ENCODE measurements at regions not wholly inside any gene's neighbourhood (a gene's known extent, or its start where the extent isn't known, plus 50 kb on each side); places are given as distances from the start of the nearest gene placed in this dataset.

DNA sequence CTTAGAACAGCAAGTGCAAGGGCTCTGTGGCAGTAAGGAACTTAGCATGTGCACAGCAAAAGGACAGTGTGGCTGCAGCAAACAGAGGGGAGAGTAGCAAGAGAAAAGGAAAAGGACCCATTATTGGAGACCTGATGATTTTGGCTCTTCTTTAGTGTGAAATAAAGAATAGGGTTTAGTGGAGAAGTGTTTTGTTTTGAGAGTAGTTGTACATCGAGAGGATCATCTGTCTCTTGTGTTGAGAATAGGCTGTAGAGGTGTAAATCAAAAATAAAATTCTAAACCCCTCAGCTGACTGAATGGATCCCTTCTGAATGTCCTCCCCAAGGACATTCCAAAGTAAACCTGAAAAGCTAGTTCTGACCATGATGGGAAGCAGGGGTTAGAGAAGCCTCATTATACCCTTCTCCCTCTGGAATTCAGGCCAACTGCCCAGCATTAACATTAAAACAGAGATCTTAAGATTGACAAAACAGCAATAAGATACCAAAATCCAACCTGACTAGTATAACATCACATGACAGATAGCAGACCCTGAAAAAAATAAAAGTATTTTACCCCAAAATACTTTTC is 73.6 kb upstream of the OBI1 start:
- no peaks in the 10 kb centered on the region for H3K79me1 ChIP-seq (ENCODE audit: low read length)
- no peak overlapping the region for H4K5ac ChIP-seq (ENCODE audit: low read length)
- H3K27me3 ChIP-seq (ENCODE audit: insufficient read depth, low read length, poor library complexity) = no peaks in the 10 kb centered on the region
- no peak overlapping the region for H3K23ac ChIP-seq (ENCODE audit: low read length)
- no peak overlapping the region for H3K4me3 ChIP-seq (ENCODE audit: low read length)
- H2BK120ac ChIP-seq (ENCODE audit: low read depth, low read length) = no peak overlapping the region
- H3K18ac ChIP-seq (ENCODE audit: low read length) = no peak overlapping the region
- H2BK5ac ChIP-seq (ENCODE audit: low read length) = peak overlapping the region; percentile 49
- H3K27ac ChIP-seq (ENCODE audit: low read depth, low read length) = no peak overlapping the region
- no peak overlapping the region for H2AK5ac ChIP-seq (ENCODE audit: low read length)
- no peak overlapping the region for H4K8ac ChIP-seq (ENCODE audit: low read depth, low read length)
- H3K79me2 ChIP-seq (ENCODE audit: control insufficient read depth, insufficient read depth, low read length) = no peaks in the 10 kb centered on the region
- DNase-seq = peak; percentile 38
- H3K56ac ChIP-seq (ENCODE audit: low read length) = no peak overlapping the region
- H3K4me1 ChIP-seq (ENCODE audit: control insufficient read depth, low read depth, low read length) = no peaks in the 10 kb centered on the region
- no peak overlapping the region for H3K4me2 ChIP-seq (ENCODE audit: low read length)
- H3K9ac ChIP-seq (ENCODE audit: low read length) = no peak overlapping the region
- peak overlapping the region; percentile 79 for H3K4ac ChIP-seq (ENCODE audit: low read depth, low read length)
- H3K36me3 ChIP-seq (ENCODE audit: control insufficient read depth, insufficient read depth, low read length) = no peaks in the 10 kb centered on the region
- WGBS (ENCODE audit: extremely low coverage, insufficient coverage, low lambda C conversion rate) = 100% methylated on average over 1 of the region's 1 CpG
- no peak overlapping the region for H2BK15ac ChIP-seq (replicated peaks; ENCODE audit: low read depth)

DNA sequence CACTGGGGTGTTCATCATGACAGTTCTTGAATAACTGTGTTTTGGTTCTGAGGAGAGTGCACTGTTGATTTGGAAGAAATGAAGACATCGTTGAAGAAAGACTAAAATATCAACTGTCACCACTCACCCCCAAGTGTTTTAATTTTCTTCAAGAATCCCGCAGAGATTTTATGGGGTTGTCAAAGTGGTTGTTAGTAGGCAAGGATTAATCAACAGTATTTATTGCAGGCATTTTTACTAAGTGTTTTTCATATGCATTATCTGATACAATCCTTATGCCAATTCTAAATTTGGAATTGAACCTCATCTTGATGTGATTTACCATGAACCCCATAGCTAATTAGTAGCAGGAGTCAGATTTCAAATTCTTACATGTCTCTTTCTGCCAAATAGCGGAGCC is 63.7 kb upstream of the OBI1 start:
- no peak overlapping the region for H3K9ac ChIP-seq (ENCODE audit: low read length)
- H3K27me3 ChIP-seq (ENCODE audit: insufficient read depth, low read length, poor library complexity) = no peaks in the 10 kb centered on the region
- no peak overlapping the region for H2BK120ac ChIP-seq (ENCODE audit: low read depth, low read length)
- no peak overlapping the region for H4K5ac ChIP-seq (ENCODE audit: low read length)
- no peak overlapping the region for H3K23ac ChIP-seq (ENCODE audit: low read length)
- no peak overlapping the region for H3K27ac ChIP-seq (ENCODE audit: low read depth, low read length)
- no peak overlapping the region for H3K4ac ChIP-seq (ENCODE audit: low read depth, low read length)
- H3K4me3 ChIP-seq (ENCODE audit: low read length) = no peak overlapping the region
- H2BK15ac ChIP-seq (replicated peaks; ENCODE audit: low read depth) = no peak overlapping the region
- WGBS (ENCODE audit: extremely low coverage, insufficient coverage, low lambda C conversion rate) = no CpG with 5 or more reads among the region's 3 CpGs
- H3K79me2 ChIP-seq (ENCODE audit: control insufficient read depth, insufficient read depth, low read length) = no peaks in the 10 kb centered on the region
- H3K4me1 ChIP-seq (ENCODE audit: control insufficient read depth, low read depth, low read length) = peaks cover 4% of the 10 kb centered on the region
- H3K18ac ChIP-seq (ENCODE audit: low read length) = no peak overlapping the region
- H4K8ac ChIP-seq (ENCODE audit: low read depth, low read length) = no peak overlapping the region
- H3K36me3 ChIP-seq (ENCODE audit: control insufficient read depth, insufficient read depth, low read length) = no peaks in the 10 kb centered on the region
- H3K79me1 ChIP-seq (ENCODE audit: low read length) = no peaks in the 10 kb centered on the region
- no peak overlapping the region for H2AK5ac ChIP-seq (ENCODE audit: low read length)
- DNase-seq = no peak
- no peak overlapping the region for H3K4me2 ChIP-seq (ENCODE audit: low read length)
- peak overlapping the region; percentile 24 for H2BK5ac ChIP-seq (ENCODE audit: low read length)
- H3K56ac ChIP-seq (ENCODE audit: low read length) = no peak overlapping the region

DNA sequence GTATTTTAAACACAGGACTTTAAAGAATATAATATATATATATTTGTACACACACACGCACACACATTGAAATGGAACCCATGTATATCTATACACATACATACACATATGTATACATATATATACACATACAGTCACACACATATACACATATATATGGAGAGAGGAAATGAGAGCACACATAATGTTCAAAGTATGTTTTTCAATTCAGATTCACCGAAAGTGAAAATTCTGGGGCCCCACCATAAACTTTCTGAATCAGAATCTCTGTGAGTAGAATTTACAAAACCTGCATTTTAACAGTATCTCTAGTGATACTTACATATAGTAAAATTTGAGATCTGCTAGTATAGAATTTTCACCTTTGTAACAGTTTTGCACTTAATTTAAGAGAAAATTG is 60.4 kb upstream of the OBI1 start:
- Histone ChIP-seq H3K18ac (ENCODE audit: low read length) (no peak overlapping the region), H3K27me3 (ENCODE audit: insufficient read depth, low read length, poor library complexity) (no peaks in the 10 kb centered on the region), H3K79me1 (ENCODE audit: low read length) (no peaks in the 10 kb centered on the region), H2BK15ac (replicated peaks; ENCODE audit: low read depth) (no peak overlapping the region), H3K4me2 (ENCODE audit: low read length) (no peak overlapping the region), H3K23ac (ENCODE audit: low read length) (no peak overlapping the region), H4K5ac (ENCODE audit: low read length) (no peak overlapping the region), H2AK5ac (ENCODE audit: low read length) (no peak overlapping the region), H3K27ac (ENCODE audit: low read depth, low read length) (no peak overlapping the region), H4K8ac (ENCODE audit: low read depth, low read length) (no peak overlapping the region), H3K4me1 (ENCODE audit: control insufficient read depth, low read depth, low read length) (peaks cover 4% of the 10 kb centered on the region), H3K36me3 (ENCODE audit: control insufficient read depth, insufficient read depth, low read length) (no peaks in the 10 kb centered on the region), H3K56ac (ENCODE audit: low read length) (no peak overlapping the region), H3K4me3 (ENCODE audit: low read length) (no peak overlapping the region), H2BK120ac (ENCODE audit: low read depth, low read length) (no peak overlapping the region), H3K4ac (ENCODE audit: low read depth, low read length) (no peak overlapping the region), H2BK5ac (ENCODE audit: low read length) (no peak overlapping the region), H3K79me2 (ENCODE audit: control insufficient read depth, insufficient read depth, low read length) (no peaks in the 10 kb centered on the region), H3K9ac (ENCODE audit: low read length) (no peak overlapping the region)
- WGBS (ENCODE audit: extremely low coverage, insufficient coverage, low lambda C conversion rate) = no CpG with 5 or more reads among the region's 2 CpGs
- DNase-seq = no peak

DNA sequence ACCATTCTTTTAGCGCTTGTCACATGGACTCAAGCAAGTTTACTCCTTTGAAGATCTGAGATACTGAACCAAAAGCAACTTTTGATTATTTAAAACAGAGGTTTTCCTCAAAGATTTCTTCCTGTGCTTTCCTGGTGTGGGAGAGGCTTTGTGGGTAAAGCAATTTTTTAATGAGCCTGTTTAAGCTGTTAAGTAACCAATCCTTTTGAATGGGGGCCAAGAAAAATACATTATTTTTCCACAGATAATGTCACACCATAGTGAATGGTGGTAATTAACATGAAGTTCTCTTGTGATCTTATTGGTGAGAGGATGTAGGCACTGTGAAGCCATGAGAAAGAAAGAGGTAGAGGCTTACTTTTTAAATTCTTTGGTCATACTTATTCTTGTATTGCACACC is 55.8 kb upstream of the OBI1 start:
- no peaks in the 10 kb centered on the region for H3K79me2 ChIP-seq (ENCODE audit: control insufficient read depth, insufficient read depth, low read length)
- H3K4me1 ChIP-seq (ENCODE audit: control insufficient read depth, low read depth, low read length) = no peaks in the 10 kb centered on the region
- H4K5ac ChIP-seq (ENCODE audit: low read length) = no peak overlapping the region
- DNase-seq = no peak
- H3K4ac ChIP-seq (ENCODE audit: low read depth, low read length) = no peak overlapping the region
- no peak overlapping the region for H2BK15ac ChIP-seq (replicated peaks; ENCODE audit: low read depth)
- no peak overlapping the region for H3K9ac ChIP-seq (ENCODE audit: low read length)
- H4K8ac ChIP-seq (ENCODE audit: low read depth, low read length) = no peak overlapping the region
- no peak overlapping the region for H3K27ac ChIP-seq (ENCODE audit: low read depth, low read length)
- H3K4me2 ChIP-seq (ENCODE audit: low read length) = no peak overlapping the region
- no peak overlapping the region for H3K18ac ChIP-seq (ENCODE audit: low read length)
- H3K4me3 ChIP-seq (ENCODE audit: low read length) = no peak overlapping the region
- H3K27me3 ChIP-seq (ENCODE audit: insufficient read depth, low read length, poor library complexity) = no peaks in the 10 kb centered on the region
- no peak overlapping the region for H3K56ac ChIP-seq (ENCODE audit: low read length)
- no CpG with 5 or more reads among the region's 1 CpG for WGBS (ENCODE audit: extremely low coverage, insufficient coverage, low lambda C conversion rate)
- H3K79me1 ChIP-seq (ENCODE audit: low read length) = no peaks in the 10 kb centered on the region
- no peak overlapping the region for H3K23ac ChIP-seq (ENCODE audit: low read length)
- no peak overlapping the region for H2BK5ac ChIP-seq (ENCODE audit: low read length)
- H2AK5ac ChIP-seq (ENCODE audit: low read length) = no peak overlapping the region
- H3K36me3 ChIP-seq (ENCODE audit: control insufficient read depth, insufficient read depth, low read length) = no peaks in the 10 kb centered on the region
- no peak overlapping the region for H2BK120ac ChIP-seq (ENCODE audit: low read depth, low read length)

DNA sequence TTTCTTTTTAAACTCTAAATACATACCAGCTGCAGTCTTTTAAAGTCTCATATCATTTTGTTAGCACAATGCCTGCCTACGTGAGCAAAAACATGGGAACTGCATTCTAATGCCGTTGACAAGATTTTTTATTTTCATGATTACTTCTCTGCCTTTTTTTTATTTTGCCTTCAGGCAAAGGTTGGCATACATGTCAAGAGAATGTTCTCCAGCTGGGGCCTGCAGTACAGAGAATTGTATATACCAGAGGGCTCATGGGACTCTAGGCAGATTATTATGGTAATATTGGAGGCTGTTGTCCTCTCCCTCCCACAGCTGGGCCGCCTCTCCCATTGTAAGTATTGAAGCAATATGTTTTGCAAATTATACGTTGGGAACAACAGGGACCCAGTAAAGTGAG is 53.9 kb upstream of the OBI1 start:
- H3K23ac ChIP-seq (ENCODE audit: low read length) = no peak overlapping the region
- no peak for DNase-seq
- H3K27ac ChIP-seq (ENCODE audit: low read depth, low read length) = no peak overlapping the region
- no peak overlapping the region for H2BK15ac ChIP-seq (replicated peaks; ENCODE audit: low read depth)
- H2BK120ac ChIP-seq (ENCODE audit: low read depth, low read length) = no peak overlapping the region
- no peak overlapping the region for H3K18ac ChIP-seq (ENCODE audit: low read length)
- H3K9ac ChIP-seq (ENCODE audit: low read length) = no peak overlapping the region
- no peak overlapping the region for H2BK5ac ChIP-seq (ENCODE audit: low read length)
- H2AK5ac ChIP-seq (ENCODE audit: low read length) = no peak overlapping the region
- no CpG with 5 or more reads among the region's 4 CpGs for WGBS (ENCODE audit: extremely low coverage, insufficient coverage, low lambda C conversion rate)
- no peaks in the 10 kb centered on the region for H3K27me3 ChIP-seq (ENCODE audit: insufficient read depth, low read length, poor library complexity)
- no peaks in the 10 kb centered on the region for H3K36me3 ChIP-seq (ENCODE audit: control insufficient read depth, insufficient read depth, low read length)
- H4K8ac ChIP-seq (ENCODE audit: low read depth, low read length) = no peak overlapping the region
- H3K4me3 ChIP-seq (ENCODE audit: low read length) = no peak overlapping the region
- no peak overlapping the region for H3K4me2 ChIP-seq (ENCODE audit: low read length)
- peak overlapping the region; percentile 55 for H3K4ac ChIP-seq (ENCODE audit: low read depth, low read length)
- no peaks in the 10 kb centered on the region for H3K79me1 ChIP-seq (ENCODE audit: low read length)
- no peaks in the 10 kb centered on the region for H3K4me1 ChIP-seq (ENCODE audit: control insufficient read depth, low read depth, low read length)
- no peak overlapping the region for H4K5ac ChIP-seq (ENCODE audit: low read length)
- H3K79me2 ChIP-seq (ENCODE audit: control insufficient read depth, insufficient read depth, low read length) = no peaks in the 10 kb centered on the region
- H3K56ac ChIP-seq (ENCODE audit: low read length) = no peak overlapping the region

DNA sequence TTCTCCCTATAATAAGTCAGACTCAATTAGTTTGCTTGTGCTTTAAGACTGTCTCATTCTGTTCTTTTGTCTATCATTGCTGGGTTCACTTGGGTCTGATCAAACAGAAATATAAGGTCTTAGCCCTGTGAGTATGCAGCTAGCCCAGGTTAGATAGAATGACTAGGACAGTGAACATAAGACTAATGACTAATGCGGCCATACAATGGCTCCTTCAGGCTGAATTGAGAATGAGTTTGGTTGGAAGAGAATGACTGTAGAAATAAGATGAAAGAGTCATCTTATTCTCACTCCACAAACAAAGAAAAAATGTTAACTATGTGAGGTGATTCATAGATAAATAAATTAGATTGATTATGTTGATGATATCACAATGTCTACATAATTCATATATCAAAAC is 50.1 kb upstream of the OBI1 start:
- DNase-seq = no peak
- Histone ChIP-seq H3K9ac (ENCODE audit: low read length) (no peak overlapping the region), H4K8ac (ENCODE audit: low read depth, low read length) (no peak overlapping the region), H3K36me3 (ENCODE audit: control insufficient read depth, insufficient read depth, low read length) (no peaks in the 10 kb centered on the region), H2BK120ac (ENCODE audit: low read depth, low read length) (no peak overlapping the region), H3K27ac (ENCODE audit: low read depth, low read length) (no peak overlapping the region), H3K4me3 (ENCODE audit: low read length) (no peak overlapping the region), H4K5ac (ENCODE audit: low read length) (no peak overlapping the region), H3K4me2 (ENCODE audit: low read length) (no peak overlapping the region), H3K56ac (ENCODE audit: low read length) (no peak overlapping the region), H2BK5ac (ENCODE audit: low read length) (no peak overlapping the region), H3K4me1 (ENCODE audit: control insufficient read depth, low read depth, low read length) (no peaks in the 10 kb centered on the region), H3K27me3 (ENCODE audit: insufficient read depth, low read length, poor library complexity) (no peaks in the 10 kb centered on the region), H3K18ac (ENCODE audit: low read length) (no peak overlapping the region), H2AK5ac (ENCODE audit: low read length) (no peak overlapping the region), H3K4ac (ENCODE audit: low read depth, low read length) (no peak overlapping the region), H3K79me1 (ENCODE audit: low read length) (no peaks in the 10 kb centered on the region), H3K79me2 (ENCODE audit: control insufficient read depth, insufficient read depth, low read length) (no peaks in the 10 kb centered on the region), H3K23ac (ENCODE audit: low read length) (no peak overlapping the region), H2BK15ac (replicated peaks; ENCODE audit: low read depth) (no peak overlapping the region)
- WGBS (ENCODE audit: extremely low coverage, insufficient coverage, low lambda C conversion rate) = no CpG with 5 or more reads among the region's 1 CpG
